Neural progenitor cell (in vitro differentiated cells): ENCODE measurements at regions not wholly inside any gene's neighbourhood (a gene's known extent, or its start where the extent isn't known, plus 50 kb on each side); places are given as distances from the start of the nearest gene placed in this dataset.

Source experiments
- DNase-seq: peaks from one replicate; pipeline ENCODE4 v3.0.0-alpha.2; 2016; ENCODE audit warnings: low spot score
- H2AFZ ChIP-seq: fragments of 200-600 bp; sonication (generic); replicated peaks from 2 replicates; pipeline ENCODE4 v1.6.1; 2016; ENCODE audit warnings: antibody characterized with exemption
- H3F3A ChIP-seq: fragments of 200-600 bp; sonication (generic); 2 replicates; pipeline ENCODE4 v1.6.1; 2016; ENCODE audit warnings: antibody characterized with exemption, low read depth
- H3K27ac ChIP-seq: fragments of 200-600 bp; sonication (generic); 2 replicates; pipeline ENCODE4 v1.5.1; 2016; ENCODE audit warnings: mild to moderate bottlenecking
- H3K27me3 ChIP-seq: fragments of 200-600 bp; sonication (generic); 2 replicates; pipeline ENCODE4 v1.6.1; 2016; ENCODE audit warnings: mild to moderate bottlenecking, moderate library complexity
- H3K36me3 ChIP-seq: fragments of 200-600 bp; sonication (generic); 2 replicates; pipeline ENCODE4 v1.5.1; 2016
- H3K4me1 ChIP-seq: fragments of 200-600 bp; sonication (generic); 2 replicates; pipeline ENCODE4 v1.6.1; 2016; ENCODE audit warnings: mixed run types
- H3K4me2 ChIP-seq: fragments of 200-600 bp; sonication (generic); 2 replicates; pipeline ENCODE4 v1.6.1; 2016
- H3K4me3 ChIP-seq: fragments of 200-600 bp; sonication (generic); 2 replicates; pipeline ENCODE4 v1.5.1; 2016
- H3K79me2 ChIP-seq: fragments of 200-600 bp; sonication (generic); 2 replicates; pipeline ENCODE4 v1.6.1; 2016; ENCODE audit warnings: low read depth
- H3K9ac ChIP-seq: fragments of 200-600 bp; sonication (generic); 2 replicates; pipeline ENCODE4 v1.6.1; 2016
- H3K9me3 ChIP-seq: fragments of 200-600 bp; sonication (generic); 2 replicates; pipeline ENCODE4 v1.5.1; 2016; ENCODE audit warnings: low read depth
- H4K20me1 ChIP-seq: fragments of 200-600 bp; sonication (generic); 2 replicates; pipeline ENCODE4 v1.6.1; 2016; ENCODE audit warnings: low read depth
- H3K27ac Mint-ChIP-seq: 3 replicates; pipeline ENCODE4 v1.8.0; 2021; ENCODE audit warnings: mixed read lengths
- H3K27me3 Mint-ChIP-seq: 2 replicates; pipeline ENCODE4 v1.8.0; 2022; ENCODE audit warnings: low read depth, mild to moderate bottlenecking, inconsistent platforms, moderate library complexity, mixed read lengths; ENCODE audit not compliant: insufficient read depth
- H3K36me3 Mint-ChIP-seq: 3 replicates; pipeline ENCODE4 v1.8.0; 2021; ENCODE audit warnings: mixed read lengths
- H3K4me1 Mint-ChIP-seq: 3 replicates; pipeline ENCODE4 v1.8.0; 2021; ENCODE audit warnings: mixed read lengths
- H3K4me3 Mint-ChIP-seq: 3 replicates; pipeline ENCODE4 v1.8.0; 2021; ENCODE audit warnings: mild to moderate bottlenecking, moderate library complexity, mixed read lengths
- H3K9me3 Mint-ChIP-seq: 3 replicates; pipeline ENCODE4 v1.8.0; 2020; ENCODE audit warnings: mixed read lengths
- EZH2 ChIP-seq: fragments of 200-600 bp; sonication (generic); IDR thresholded peaks from 2 replicates; pipeline ENCODE4 v1.6.1; 2017; ENCODE audit warnings: antibody characterized with exemption, mild to moderate bottlenecking, moderate library complexity
- EZH2phosphoT487 ChIP-seq: fragments of 200-600 bp; sonication (generic); IDR thresholded peaks from 2 replicates; pipeline ENCODE4 v1.6.1; 2017; ENCODE audit warnings: antibody characterized with exemption
- TF ChIP-seq, protein P1 (sequence below): fragments of 200-600 bp; sonication (generic); IDR thresholded peaks from 2 replicates; pipeline ENCODE4 v1.5.1; 2017; ENCODE audit warnings: antibody characterized with exemption, mild to moderate bottlenecking

DNA sequence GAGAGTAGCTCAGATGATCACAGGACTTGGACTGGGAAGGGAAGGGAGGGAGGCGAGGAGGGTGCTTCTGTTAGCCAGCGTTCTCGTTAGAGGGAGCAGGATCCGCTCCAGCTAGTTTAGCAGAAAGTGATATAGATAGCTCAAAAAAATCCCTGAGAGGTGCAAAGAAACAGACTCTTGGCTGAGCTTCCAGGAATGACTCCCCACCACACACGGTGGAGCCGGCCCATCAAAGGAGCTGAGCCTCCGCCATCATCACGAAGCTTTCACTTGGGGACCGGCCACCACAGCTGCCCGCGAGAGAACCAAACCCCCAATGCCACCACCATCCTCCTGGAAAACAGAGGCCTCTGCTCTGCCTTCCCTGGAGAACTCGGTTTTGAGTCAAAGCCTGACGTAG, 124.6 kb upstream of the BCL2L14 start:
- no peak overlapping the region for H3K4me3 ChIP-seq
- TF ChIP-seq, protein P1, sequence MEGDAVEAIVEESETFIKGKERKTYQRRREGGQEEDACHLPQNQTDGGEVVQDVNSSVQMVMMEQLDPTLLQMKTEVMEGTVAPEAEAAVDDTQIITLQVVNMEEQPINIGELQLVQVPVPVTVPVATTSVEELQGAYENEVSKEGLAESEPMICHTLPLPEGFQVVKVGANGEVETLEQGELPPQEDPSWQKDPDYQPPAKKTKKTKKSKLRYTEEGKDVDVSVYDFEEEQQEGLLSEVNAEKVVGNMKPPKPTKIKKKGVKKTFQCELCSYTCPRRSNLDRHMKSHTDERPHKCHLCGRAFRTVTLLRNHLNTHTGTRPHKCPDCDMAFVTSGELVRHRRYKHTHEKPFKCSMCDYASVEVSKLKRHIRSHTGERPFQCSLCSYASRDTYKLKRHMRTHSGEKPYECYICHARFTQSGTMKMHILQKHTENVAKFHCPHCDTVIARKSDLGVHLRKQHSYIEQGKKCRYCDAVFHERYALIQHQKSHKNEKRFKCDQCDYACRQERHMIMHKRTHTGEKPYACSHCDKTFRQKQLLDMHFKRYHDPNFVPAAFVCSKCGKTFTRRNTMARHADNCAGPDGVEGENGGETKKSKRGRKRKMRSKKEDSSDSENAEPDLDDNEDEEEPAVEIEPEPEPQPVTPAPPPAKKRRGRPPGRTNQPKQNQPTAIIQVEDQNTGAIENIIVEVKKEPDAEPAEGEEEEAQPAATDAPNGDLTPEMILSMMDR, result no peak
- no peak for TF ChIP-seq EZH2
- no peak for TF ChIP-seq EZH2phosphoT487
- H4K20me1 ChIP-seq, result no peaks in the 10 kb centered on the region
- no peak overlapping the region for H3K27ac ChIP-seq
- no peak overlapping the region for H2AFZ ChIP-seq
- no peaks in the 10 kb centered on the region for H3F3A ChIP-seq
- H3K9ac ChIP-seq, result no peak overlapping the region
- H3K4me1 Mint-ChIP-seq, result no peaks in the 10 kb centered on the region
- no peaks in the 10 kb centered on the region for H3K27me3 ChIP-seq
- H3K9me3 Mint-ChIP-seq, result peaks cover 10% of the 10 kb centered on the region
- H3K4me2 ChIP-seq, result no peak overlapping the region
- H3K79me2 ChIP-seq, result no peaks in the 10 kb centered on the region
- H3K4me1 ChIP-seq, result no peaks in the 10 kb centered on the region
- peaks cover 15% of the 10 kb centered on the region for H3K27me3 Mint-ChIP-seq
- no peak overlapping the region for H3K4me3 Mint-ChIP-seq
- H3K36me3 ChIP-seq, result no peaks in the 10 kb centered on the region
- H3K27ac Mint-ChIP-seq, result no peak overlapping the region
- H3K9me3 ChIP-seq, result no peaks in the 10 kb centered on the region
- DNase-seq, result no peak
- H3K36me3 Mint-ChIP-seq, result no peaks in the 10 kb centered on the region

DNA sequence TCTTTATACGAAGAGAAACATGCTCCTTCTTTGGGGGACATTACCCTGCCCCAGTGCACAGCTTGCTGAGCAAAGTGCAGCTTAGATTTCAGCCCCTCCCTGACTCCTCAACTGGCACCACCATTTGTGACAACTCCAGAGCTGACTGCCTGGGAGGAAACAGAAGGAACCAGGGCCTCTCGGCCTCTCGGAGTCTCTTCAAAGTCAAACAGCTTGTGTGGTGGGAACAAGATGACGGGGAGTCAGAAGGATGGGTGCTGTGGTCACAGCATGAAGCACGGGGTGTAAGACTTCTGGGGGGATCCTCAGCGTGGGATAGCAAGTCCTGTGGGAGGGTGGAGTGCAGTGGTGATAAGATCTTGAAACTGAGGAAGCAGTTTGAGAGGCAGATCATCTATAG, 123.5 kb upstream of the BCL2L14 start:
- Mint-ChIP-seq H3K36me3 (no peaks in the 10 kb centered on the region), H3K27me3 (peaks cover 15% of the 10 kb centered on the region), H3K27ac (no peak overlapping the region), H3K4me1 (no peaks in the 10 kb centered on the region), H3K9me3 (peaks cover 7% of the 10 kb centered on the region), H3K4me3 (no peak overlapping the region)
- H3K79me2 ChIP-seq, result no peaks in the 10 kb centered on the region
- no peak overlapping the region for H3K9ac ChIP-seq
- TF ChIP-seq EZH2phosphoT487 (no peak), EZH2 (no peak)
- TF ChIP-seq, protein P1, result no peak
- H3K27ac ChIP-seq, result no peak overlapping the region
- no peaks in the 10 kb centered on the region for H3K4me1 ChIP-seq
- H3F3A ChIP-seq, result no peaks in the 10 kb centered on the region
- no peaks in the 10 kb centered on the region for H3K27me3 ChIP-seq
- H3K9me3 ChIP-seq, result no peaks in the 10 kb centered on the region
- H3K36me3 ChIP-seq, result no peaks in the 10 kb centered on the region
- no peaks in the 10 kb centered on the region for H4K20me1 ChIP-seq
- no peak overlapping the region for H3K4me3 ChIP-seq
- no peak overlapping the region for H2AFZ ChIP-seq
- H3K4me2 ChIP-seq, result no peak overlapping the region
- no peak for DNase-seq

DNA sequence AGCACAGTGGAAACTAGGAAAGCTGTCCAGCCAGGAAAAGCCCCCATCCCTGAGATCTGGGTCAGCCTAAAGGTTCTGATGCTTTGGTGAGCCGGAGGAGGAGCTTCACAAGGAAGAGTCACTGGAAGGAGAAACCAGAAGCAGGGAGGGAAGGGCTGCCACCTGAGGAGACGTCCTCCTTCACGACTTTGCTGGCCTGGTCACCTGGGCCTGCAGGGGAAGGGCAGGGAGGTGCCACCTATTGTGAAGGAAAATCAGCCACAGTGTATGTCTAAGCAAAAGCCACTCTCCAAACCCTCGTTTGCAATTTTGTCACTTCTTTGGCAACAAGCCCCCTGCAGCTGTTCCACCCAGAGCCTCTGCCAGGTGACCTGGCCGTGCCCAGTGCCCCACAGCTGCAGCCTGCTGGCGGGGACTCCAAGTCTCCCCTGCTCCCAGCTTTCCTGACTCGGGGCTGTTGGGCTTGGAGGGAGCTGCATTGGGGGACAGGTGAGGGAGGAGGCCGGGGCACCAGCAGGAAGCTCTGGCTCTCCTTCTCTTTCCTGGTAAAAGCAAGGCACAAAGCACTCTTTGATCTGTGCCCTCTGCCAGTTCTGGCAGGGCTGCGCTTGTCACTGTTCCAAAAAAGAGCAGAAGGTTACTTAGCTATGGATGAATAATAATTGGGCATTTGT, 120.9 kb upstream of the BCL2L14 start:
- H3K27me3 Mint-ChIP-seq, result peaks cover 18% of the 10 kb centered on the region
- H3K79me2 ChIP-seq, result no peaks in the 10 kb centered on the region
- H2AFZ ChIP-seq, result no peak overlapping the region
- no peaks in the 10 kb centered on the region for H3K36me3 Mint-ChIP-seq
- H3K9me3 ChIP-seq, result no peaks in the 10 kb centered on the region
- H3K4me2 ChIP-seq, result no peak overlapping the region
- peaks cover 7% of the 10 kb centered on the region for H3K9me3 Mint-ChIP-seq
- no peak overlapping the region for H3K4me3 ChIP-seq
- no peak overlapping the region for H3K27ac ChIP-seq
- no peak overlapping the region for H3K4me3 Mint-ChIP-seq
- no peaks in the 10 kb centered on the region for H4K20me1 ChIP-seq
- DNase-seq, result no peak
- H3K9ac ChIP-seq, result no peak overlapping the region
- no peaks in the 10 kb centered on the region for H3K4me1 ChIP-seq
- no peak for TF ChIP-seq EZH2phosphoT487
- TF ChIP-seq, protein P1, result no peak
- no peak for TF ChIP-seq EZH2
- H3F3A ChIP-seq, result no peaks in the 10 kb centered on the region
- H3K27ac Mint-ChIP-seq, result peak overlapping the region; percentile 1
- no peaks in the 10 kb centered on the region for H3K27me3 ChIP-seq
- H3K4me1 Mint-ChIP-seq, result peaks cover 12% of the 10 kb centered on the region
- H3K36me3 ChIP-seq, result no peaks in the 10 kb centered on the region
